ENCODE measurements at regions not wholly inside any gene's neighbourhood (a gene's known extent, or its start where the extent isn't known, plus 50 kb on each side); places are given as distances from the start of the nearest gene placed in this dataset.

DNA sequence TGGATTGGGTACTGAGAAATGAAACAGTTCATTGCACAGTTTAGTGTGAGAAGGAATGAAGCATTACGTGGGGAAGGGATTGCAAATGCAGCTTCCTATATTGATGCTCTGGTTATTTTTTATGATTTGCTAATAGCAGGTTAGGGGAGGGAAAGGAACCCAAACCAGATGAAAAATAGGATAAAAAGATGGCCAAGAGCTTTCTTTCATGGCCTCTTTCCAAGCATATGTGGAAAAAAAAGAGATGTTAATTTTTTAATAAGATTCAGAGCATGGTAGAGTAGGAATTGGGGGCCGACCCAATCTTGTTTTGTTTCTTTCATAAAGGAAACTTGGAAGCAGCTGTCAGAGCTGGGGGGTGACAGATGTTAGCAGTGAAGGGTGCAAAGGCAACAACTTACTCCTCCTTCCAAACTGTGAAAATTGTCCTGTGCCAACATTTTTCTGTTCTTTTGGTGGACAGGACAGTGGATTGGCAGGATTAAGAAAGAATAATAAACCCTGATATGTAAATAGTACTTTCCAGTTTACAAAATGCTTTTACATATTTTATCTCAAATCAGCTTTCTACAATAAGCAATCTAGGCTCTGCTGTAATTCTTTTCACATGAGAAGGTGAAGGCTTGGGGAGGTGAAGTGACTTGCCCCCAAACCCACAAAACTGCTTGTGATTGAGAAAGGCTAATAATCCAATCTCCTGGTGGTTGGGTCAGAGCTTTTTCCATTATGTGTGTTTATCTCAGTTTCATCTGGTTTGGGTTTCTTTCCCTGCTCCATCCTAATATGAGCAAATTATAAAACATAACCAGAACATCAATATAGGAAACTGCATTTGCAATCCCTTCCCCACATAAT lies 270.1 kb downstream of the ETAA1 start:
- TF ChIP-seq, protein P1, sequence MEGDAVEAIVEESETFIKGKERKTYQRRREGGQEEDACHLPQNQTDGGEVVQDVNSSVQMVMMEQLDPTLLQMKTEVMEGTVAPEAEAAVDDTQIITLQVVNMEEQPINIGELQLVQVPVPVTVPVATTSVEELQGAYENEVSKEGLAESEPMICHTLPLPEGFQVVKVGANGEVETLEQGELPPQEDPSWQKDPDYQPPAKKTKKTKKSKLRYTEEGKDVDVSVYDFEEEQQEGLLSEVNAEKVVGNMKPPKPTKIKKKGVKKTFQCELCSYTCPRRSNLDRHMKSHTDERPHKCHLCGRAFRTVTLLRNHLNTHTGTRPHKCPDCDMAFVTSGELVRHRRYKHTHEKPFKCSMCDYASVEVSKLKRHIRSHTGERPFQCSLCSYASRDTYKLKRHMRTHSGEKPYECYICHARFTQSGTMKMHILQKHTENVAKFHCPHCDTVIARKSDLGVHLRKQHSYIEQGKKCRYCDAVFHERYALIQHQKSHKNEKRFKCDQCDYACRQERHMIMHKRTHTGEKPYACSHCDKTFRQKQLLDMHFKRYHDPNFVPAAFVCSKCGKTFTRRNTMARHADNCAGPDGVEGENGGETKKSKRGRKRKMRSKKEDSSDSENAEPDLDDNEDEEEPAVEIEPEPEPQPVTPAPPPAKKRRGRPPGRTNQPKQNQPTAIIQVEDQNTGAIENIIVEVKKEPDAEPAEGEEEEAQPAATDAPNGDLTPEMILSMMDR (IDR thresholded peaks at IDR 0.05; ENCODE audit: poor library complexity), result no peak
- TF ChIP-seq EZH2phosphoT487 (IDR thresholded peaks at IDR 0.05; ENCODE audit: low read depth, severe bottlenecking, unreplicated experiment), result no peak

All from hepatocyte (in vitro differentiated cells).